ENCODE measurements at regions not wholly inside any gene's neighbourhood (a gene's known extent, or its start where the extent isn't known, plus 50 kb on each side); places are given as distances from the start of the nearest gene placed in this dataset.

DNA sequence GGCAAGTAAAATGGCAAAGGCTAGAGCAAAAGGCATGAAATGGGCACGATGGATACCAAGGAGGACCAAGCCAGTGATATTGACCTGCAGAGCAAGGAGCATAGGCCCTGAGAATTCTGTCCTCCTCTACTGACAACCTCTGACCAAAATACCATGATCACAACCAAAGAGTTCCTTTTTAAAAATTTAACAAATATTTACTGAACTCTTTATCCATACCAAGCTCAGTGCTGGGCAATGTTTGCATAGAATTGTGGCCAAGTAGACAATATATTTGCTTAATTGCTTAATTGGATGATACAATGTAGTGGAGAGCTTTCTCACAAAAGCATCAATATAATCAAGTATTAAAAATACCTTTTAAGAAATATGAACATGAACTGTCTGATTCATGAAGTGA lies 265.7 kb downstream of the ICOS start:
- DNase-seq (ENCODE audit: low spot score) = no peak
- no peaks in the 10 kb centered on the region for H3K4me1 ChIP-seq (ENCODE audit: insufficient read depth, poor library complexity, severe bottlenecking)
- no peaks in the 10 kb centered on the region for H3K27me3 ChIP-seq (ENCODE audit: insufficient read depth, poor library complexity, severe bottlenecking)
- H3K4me3 ChIP-seq (ENCODE audit: severe bottlenecking) = no peak overlapping the region
- no peak overlapping the region for H3K27ac ChIP-seq (ENCODE audit: poor library complexity, severe bottlenecking)
- TF ChIP-seq, protein P1, sequence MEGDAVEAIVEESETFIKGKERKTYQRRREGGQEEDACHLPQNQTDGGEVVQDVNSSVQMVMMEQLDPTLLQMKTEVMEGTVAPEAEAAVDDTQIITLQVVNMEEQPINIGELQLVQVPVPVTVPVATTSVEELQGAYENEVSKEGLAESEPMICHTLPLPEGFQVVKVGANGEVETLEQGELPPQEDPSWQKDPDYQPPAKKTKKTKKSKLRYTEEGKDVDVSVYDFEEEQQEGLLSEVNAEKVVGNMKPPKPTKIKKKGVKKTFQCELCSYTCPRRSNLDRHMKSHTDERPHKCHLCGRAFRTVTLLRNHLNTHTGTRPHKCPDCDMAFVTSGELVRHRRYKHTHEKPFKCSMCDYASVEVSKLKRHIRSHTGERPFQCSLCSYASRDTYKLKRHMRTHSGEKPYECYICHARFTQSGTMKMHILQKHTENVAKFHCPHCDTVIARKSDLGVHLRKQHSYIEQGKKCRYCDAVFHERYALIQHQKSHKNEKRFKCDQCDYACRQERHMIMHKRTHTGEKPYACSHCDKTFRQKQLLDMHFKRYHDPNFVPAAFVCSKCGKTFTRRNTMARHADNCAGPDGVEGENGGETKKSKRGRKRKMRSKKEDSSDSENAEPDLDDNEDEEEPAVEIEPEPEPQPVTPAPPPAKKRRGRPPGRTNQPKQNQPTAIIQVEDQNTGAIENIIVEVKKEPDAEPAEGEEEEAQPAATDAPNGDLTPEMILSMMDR (IDR thresholded peaks at IDR 0.05; ENCODE audit: poor library complexity, severe bottlenecking) = no peak
- H3K9me3 ChIP-seq (ENCODE audit: severe bottlenecking) = no peaks in the 10 kb centered on the region
- H3K36me3 ChIP-seq (ENCODE audit: low read depth) = no peaks in the 10 kb centered on the region
- ATAC-seq (ENCODE audit: low read depth) = no peak

DNA sequence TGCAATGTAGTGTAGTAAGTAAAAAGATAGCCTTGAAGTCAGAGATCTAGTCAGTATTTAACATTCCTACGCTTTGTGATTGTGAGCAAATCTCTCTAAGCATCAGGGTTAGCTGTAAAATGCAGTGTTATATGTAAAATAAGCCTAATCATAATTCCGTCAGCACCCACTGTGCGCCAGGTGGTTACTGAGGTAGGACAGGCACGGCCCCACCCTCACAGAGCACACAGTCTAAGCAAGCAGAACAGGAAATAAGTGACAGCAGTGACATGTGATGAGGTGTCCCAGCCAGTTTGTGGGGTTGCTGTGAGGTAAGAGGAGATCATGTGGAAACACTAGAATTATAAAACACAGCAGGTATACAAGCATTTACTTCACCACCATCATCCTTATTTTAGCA lies 267.1 kb downstream of the ICOS start:
- no peaks in the 10 kb centered on the region for H3K36me3 ChIP-seq (ENCODE audit: low read depth)
- H3K4me1 ChIP-seq (ENCODE audit: insufficient read depth, poor library complexity, severe bottlenecking) = no peaks in the 10 kb centered on the region
- ATAC-seq (ENCODE audit: low read depth) = no peak
- H3K27ac ChIP-seq (ENCODE audit: poor library complexity, severe bottlenecking) = no peak overlapping the region
- TF ChIP-seq, protein P1 (IDR thresholded peaks at IDR 0.05; ENCODE audit: poor library complexity, severe bottlenecking) = no peak
- no peak overlapping the region for H3K4me3 ChIP-seq (ENCODE audit: severe bottlenecking)
- DNase-seq (ENCODE audit: low spot score) = no peak
- H3K9me3 ChIP-seq (ENCODE audit: severe bottlenecking) = no peaks in the 10 kb centered on the region
- no peaks in the 10 kb centered on the region for H3K27me3 ChIP-seq (ENCODE audit: insufficient read depth, poor library complexity, severe bottlenecking)

DNA sequence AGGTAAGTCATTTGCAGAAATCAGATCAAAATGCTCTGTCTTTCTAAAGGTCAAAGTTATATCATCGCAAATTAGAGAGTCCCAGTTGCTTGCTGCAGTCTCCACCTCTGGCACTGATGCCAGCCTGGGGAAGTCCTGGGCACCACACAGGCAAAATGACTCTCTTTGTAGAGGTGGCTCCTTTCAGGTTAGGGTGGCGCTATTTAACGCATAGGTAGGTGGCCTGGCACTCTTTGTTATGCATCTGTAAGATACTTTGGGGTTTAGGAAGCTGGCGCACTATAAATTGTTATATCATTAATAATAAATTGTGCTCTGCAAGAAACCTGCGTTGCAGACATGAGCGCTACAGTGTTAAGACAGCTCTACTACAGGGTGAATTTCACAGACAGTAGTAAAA lies 268.5 kb downstream of the ICOS start:
- Histone ChIP-seq H3K36me3 (ENCODE audit: low read depth) (no peaks in the 10 kb centered on the region), H3K4me1 (ENCODE audit: insufficient read depth, poor library complexity, severe bottlenecking) (no peaks in the 10 kb centered on the region), H3K9me3 (ENCODE audit: severe bottlenecking) (no peaks in the 10 kb centered on the region), H3K4me3 (ENCODE audit: severe bottlenecking) (no peak overlapping the region), H3K27me3 (ENCODE audit: insufficient read depth, poor library complexity, severe bottlenecking) (no peaks in the 10 kb centered on the region), H3K27ac (ENCODE audit: poor library complexity, severe bottlenecking) (no peak overlapping the region)
- DNase-seq (ENCODE audit: low spot score) = no peak
- TF ChIP-seq, protein P1 (IDR thresholded peaks at IDR 0.05; ENCODE audit: poor library complexity, severe bottlenecking) = no peak
- no peak for ATAC-seq (ENCODE audit: low read depth)

DNA sequence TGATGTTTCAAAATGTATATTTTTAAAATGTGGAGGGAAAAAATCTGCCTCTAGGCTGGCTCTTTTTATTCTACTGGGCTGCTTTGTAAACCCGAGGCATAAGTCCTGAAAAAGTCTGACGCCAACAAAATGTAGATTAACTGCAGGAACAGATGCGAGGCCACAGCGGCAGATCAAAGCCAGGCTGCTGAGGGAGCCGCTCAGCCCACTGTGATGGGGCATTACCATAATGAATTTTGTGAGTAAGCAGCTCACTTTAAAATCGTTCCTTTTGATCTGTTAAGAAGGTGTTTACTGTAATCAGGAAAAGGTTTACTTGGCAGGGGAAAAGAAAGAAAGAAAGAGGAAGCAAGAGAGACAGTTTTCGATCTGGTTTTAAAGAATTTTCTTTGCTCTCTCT lies 269.0 kb downstream of the ICOS start:
- Histone ChIP-seq H3K4me1 (ENCODE audit: insufficient read depth, poor library complexity, severe bottlenecking) (no peaks in the 10 kb centered on the region), H3K27ac (ENCODE audit: poor library complexity, severe bottlenecking) (no peak overlapping the region), H3K9me3 (ENCODE audit: severe bottlenecking) (no peaks in the 10 kb centered on the region), H3K4me3 (ENCODE audit: severe bottlenecking) (no peak overlapping the region), H3K36me3 (ENCODE audit: low read depth) (no peaks in the 10 kb centered on the region), H3K27me3 (ENCODE audit: insufficient read depth, poor library complexity, severe bottlenecking) (no peaks in the 10 kb centered on the region)
- TF ChIP-seq, protein P1 (IDR thresholded peaks at IDR 0.05; ENCODE audit: poor library complexity, severe bottlenecking) = no peak
- DNase-seq (ENCODE audit: low spot score) = no peak
- no peak for ATAC-seq (ENCODE audit: low read depth)

DNA sequence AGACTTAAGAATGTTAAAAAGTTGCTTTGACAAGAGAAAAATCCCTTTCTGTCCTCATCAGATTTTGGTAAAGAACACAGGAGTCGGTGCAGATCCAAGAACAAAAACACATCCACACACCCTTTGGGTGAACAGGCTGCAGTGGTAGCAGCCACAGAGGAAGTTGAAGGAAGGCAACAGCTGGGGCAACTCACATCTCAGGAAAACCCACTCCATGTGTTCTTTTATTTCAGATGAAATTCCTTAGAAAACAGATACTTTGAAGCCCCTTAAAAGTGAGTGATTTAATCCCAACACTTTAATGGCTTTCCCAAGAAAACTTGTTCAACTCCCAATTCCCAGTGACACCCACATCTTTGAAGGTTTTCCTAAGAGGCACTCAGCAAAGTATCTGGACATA lies 271.3 kb downstream of the ICOS start:
- H3K36me3 ChIP-seq (ENCODE audit: low read depth) = no peaks in the 10 kb centered on the region
- H3K4me1 ChIP-seq (ENCODE audit: insufficient read depth, poor library complexity, severe bottlenecking) = no peaks in the 10 kb centered on the region
- DNase-seq (ENCODE audit: low spot score) (no peak), ATAC-seq (ENCODE audit: low read depth) (no peak)
- H3K27me3 ChIP-seq (ENCODE audit: insufficient read depth, poor library complexity, severe bottlenecking) = peaks cover 3% of the 10 kb centered on the region
- no peak overlapping the region for H3K4me3 ChIP-seq (ENCODE audit: severe bottlenecking)
- TF ChIP-seq, protein P1 (IDR thresholded peaks at IDR 0.05; ENCODE audit: poor library complexity, severe bottlenecking) = no peak
- no peak overlapping the region for H3K27ac ChIP-seq (ENCODE audit: poor library complexity, severe bottlenecking)
- H3K9me3 ChIP-seq (ENCODE audit: severe bottlenecking) = no peaks in the 10 kb centered on the region

Data from RWPE2 (cell line).